Breast epithelium (tissue), 3 donors: ENCODE measurements at regions not wholly inside any gene's neighbourhood (a gene's known extent, or its start where the extent isn't known, plus 50 kb on each side); places are given as distances from the start of the nearest gene placed in this dataset.

Source experiments
- CTCF ChIP-seq, 3 donors: fragments of 450-650 bp; IDR thresholded peaks; one replicate each; pipeline ENCODE4 v1.5.1; 2016 to 2017; ENCODE audit warnings: antibody characterized with exemption in 3 of 3, mild to moderate bottlenecking in 3 of 3, moderate library complexity in 3 of 3
- POLR2A ChIP-seq: fragments of 450-650 bp; IDR thresholded peaks from one replicate; pipeline ENCODE4 v1.6.1; 2016; ENCODE audit warnings: antibody characterized with exemption, mild to moderate bottlenecking, moderate library complexity
- POLR2AphosphoS5 ChIP-seq, 3 donors: sonication (generic); formaldehyde crosslinking; IDR thresholded peaks; one replicate each; pipeline ENCODE4 v1.6.1; 2017; ENCODE audit warnings: antibody characterized with exemption in 3 of 3

GRCh38 chr2:71843391-71843850 is 304.2 kb downstream of the CYP26B1 start:
- TF ChIP-seq CTCF (IDR thresholded peaks at IDR 0.05) (no peak), POLR2AphosphoS5 (IDR thresholded peaks at IDR 0.05) (no peak), POLR2A (no peak)
